GM12892 (cell line): ENCODE measurements at regions not wholly inside any gene's neighbourhood (a gene's known extent, or its start where the extent isn't known, plus 50 kb on each side); places are given as distances from the start of the nearest gene placed in this dataset.

ENCODE experiments used
- POLR2A ChIP-seq: IDR thresholded peaks from 2 replicates; pipeline ENCODE4 v1.6.1; 2011; ENCODE audit warnings: low read depth, low read length, control low read depth
- POLR2AphosphoS5 ChIP-seq: IDR thresholded peaks from 2 replicates; pipeline ENCODE4 v1.6.1; 2011; ENCODE audit warnings: low read depth, low read length, control low read depth
- TAF1 ChIP-seq: IDR thresholded peaks from 2 replicates; pipeline ENCODE4 v1.6.1; 2011; ENCODE audit warnings: low read depth, mild to moderate bottlenecking, control low read depth, low read length, borderline replicate concordance

GRCh38 chr22:48171271-48171691 is 1408.8 kb downstream of the TBC1D22A start:
- TF ChIP-seq POLR2A (no peak), POLR2AphosphoS5 (no peak), TAF1 (no peak)
